Middle frontal gyrus (tissue), 1 donor: ENCODE measurements at regions not wholly inside any gene's neighbourhood (a gene's known extent, or its start where the extent isn't known, plus 50 kb on each side); places are given as distances from the start of the nearest gene placed in this dataset.

ENCODE experiments used
- DNase-seq: peaks from one replicate; pipeline ENCODE4 v3.0.0-alpha.2; 2015; ENCODE audit warnings: low spot score; ENCODE audit errors: extremely low spot score

GRCh38 chr18:24825397-24825796 is 365.0 kb downstream of the HRH4 start:
- no peak for DNase-seq

- DNase-seq, result no peak
These were observed 366.2 kb downstream of the HRH4 start for GRCh38 chr18:24826605-24827004.

- DNase-seq, result no peak
These were observed 367.1 kb downstream of the HRH4 start for GRCh38 chr18:24827501-24827900.

GRCh38 chr18:24831081-24831480 is 370.6 kb downstream of the HRH4 start:
- no peak for DNase-seq

- no peak for DNase-seq
These were observed 371.6 kb downstream of the HRH4 start for GRCh38 chr18:24831871-24832665.

- DNase-seq, result no peak
These were observed 375.3 kb downstream of the HRH4 start for GRCh38 chr18:24835751-24836150.

GRCh38 chr18:24837066-24837465 is 376.6 kb downstream of the HRH4 start:
- no peak for DNase-seq

GRCh38 chr18:24840051-24840450 is 379.6 kb downstream of the HRH4 start:
- DNase-seq, result no peak

- no peak for DNase-seq
These were observed 380.2 kb downstream of the HRH4 start for GRCh38 chr18:24840640-24841039.

- DNase-seq, result no peak
These were observed 381.1 kb downstream of the HRH4 start for GRCh38 chr18:24841536-24841935.

- DNase-seq, result no peak
These were observed 382.7 kb downstream of the HRH4 start for GRCh38 chr18:24843123-24843522.

- DNase-seq, result no peak
These were observed 385.7 kb downstream of the HRH4 start for GRCh38 chr18:24846138-24846537.

GRCh38 chr18:24850532-24850931 is 390.1 kb downstream of the HRH4 start:
- no peak for DNase-seq

- DNase-seq, result no peak
These were observed 392.6 kb downstream of the HRH4 start for GRCh38 chr18:24853076-24853475.

- DNase-seq, result no peak
These were observed 400.7 kb downstream of the HRH4 start for GRCh38 chr18:24860978-24861680.

GRCh38 chr18:24862201-24862816 is 401.9 kb downstream of the HRH4 start:
- DNase-seq, result no peak

- no peak for DNase-seq
These were observed 407.9 kb downstream of the HRH4 start for GRCh38 chr18:24868311-24868710.

GRCh38 chr18:24868760-24869237 is 408.4 kb downstream of the HRH4 start:
- no peak for DNase-seq

- DNase-seq, result no peak
These were observed 408.8 kb downstream of the HRH4 start for GRCh38 chr18:24869285-24869684.

GRCh38 chr18:24875286-24875685 is 414.8 kb downstream of the HRH4 start:
- DNase-seq, result no peak

GRCh38 chr18:24875777-24876176 is 415.3 kb downstream of the HRH4 start:
- DNase-seq, result no peak

- DNase-seq, result no peak
These were observed 415.8 kb downstream of the HRH4 start for GRCh38 chr18:24876266-24876665.
